Spleen (tissue), 11 donors: ENCODE measurements at regions not wholly inside any gene's neighbourhood (a gene's known extent, or its start where the extent isn't known, plus 50 kb on each side); places are given as distances from the start of the nearest gene placed in this dataset.
A peak's percentile ranks its signal among the peaks of the same experiment; 100 is the strongest.

Experiments used
- DNase-seq: peaks from one replicate; pipeline ENCODE4 v3.0.0-alpha.2; 2020
- H3K27ac ChIP-seq, 8 donors: fragments of 200-600 bp; sonication (generic) in 7 of 8; 1 replicate in 4 of 8; 2 replicates in 4 of 8; pipeline versions ENCODE4 v1.5.0 to v1.8.0; 2016 to 2021; ENCODE audit warnings: inconsistent platforms in 4 of 8, mild to moderate bottlenecking in 4 of 8, moderate library complexity in 1 of 8
- H3K27me3 ChIP-seq, 7 donors: fragments of 200-600 bp; sonication (generic) in 6 of 7; replicated peaks in 1 of 7; 1 replicate in 4 of 7; 2 replicates in 3 of 7; pipeline versions ENCODE4 v1.5.0 to v1.8.0; 2016 to 2021; ENCODE audit warnings: inconsistent platforms in 3 of 7, mild to moderate bottlenecking in 1 of 7
- H3K36me3 ChIP-seq, 6 donors: fragments of 200-600 bp; sonication (generic) in 5 of 6; 1 replicate in 4 of 6; 2 replicates in 2 of 6; pipeline versions ENCODE4 v1.5.0 to v1.8.0; 2016 to 2021; ENCODE audit warnings: inconsistent platforms in 2 of 6
- H3K4me1 ChIP-seq, 6 donors: fragments of 200-600 bp; sonication (generic) in 5 of 6; 1 replicate in 3 of 6; 2 replicates in 3 of 6; pipeline versions ENCODE4 v1.5.0 to v1.8.0; 2016 to 2021; ENCODE audit warnings: inconsistent platforms in 3 of 6
- H3K4me3 ChIP-seq, 8 donors: fragments of 200-600 bp; sonication (generic) in 7 of 8; 1 replicate in 4 of 8; 2 replicates in 4 of 8; pipeline versions ENCODE4 v1.5.0 to v1.8.0; 2016 to 2021; ENCODE audit warnings: inconsistent platforms in 4 of 8, mild to moderate bottlenecking in 4 of 8, moderate library complexity in 2 of 8
- H3K9me3 ChIP-seq, 8 donors: fragments of 200-600 bp; sonication (generic) in 7 of 8; 1 replicate in 4 of 8; 2 replicates in 4 of 8; pipeline versions ENCODE4 v1.5.0 to v1.8.0; 2016 to 2021; ENCODE audit warnings: inconsistent platforms in 4 of 8
- CTCF ChIP-seq, 11 experiments: fragments of 200-600 bp in 7 of 11; fragments of 450-650 bp in 4 of 11; sonication (generic) in 4 of 11; IDR thresholded peaks in 8 of 11; conservative IDR thresholded peaks in 3 of 11; 1 replicate in 7 of 11; 2 replicates in 4 of 11; pipeline versions ENCODE4 v1.4.0 to v1.8.0; 2016 to 2021; ENCODE audit warnings: antibody characterized with exemption in 11 of 11, inconsistent platforms in 4 of 11, mild to moderate bottlenecking in 1 of 11
- POLR2A ChIP-seq, 3 donors: fragments of 450-650 bp; IDR thresholded peaks; one replicate each; pipeline ENCODE4 v1.5.1; 2017; ENCODE audit warnings: antibody characterized with exemption in 3 of 3, mild to moderate bottlenecking in 1 of 3
- POLR2AphosphoS5 ChIP-seq, 3 donors: sonication (generic); formaldehyde crosslinking; IDR thresholded peaks; one replicate each; pipeline ENCODE4 v1.5.1; 2017; ENCODE audit warnings: antibody characterized with exemption in 3 of 3
- WGBS, 5 donors: extraction: QIAGEN DNeasy Blood & Tissue Kit in 3 of 5; methylation state at CpG; one replicate each; pipeline versions ENCODE4 v1.1.5 to v1.1.7; 2013 to 2018; 5-methylcytosine and 5-hydroxymethylcytosine counted together
- intact Hi-C: fragments of 100-400 bp; cut with DNase I; formaldehyde crosslinking; loops from one replicate; pipeline ENCODE4 v1.15.0; 2023; ENCODE audit warnings: low total_unique reads
- donor health status: healthy with polysubstance abuse.
- donor health status: DM: no; HTN: no; CAD: no; lungs with moderate emphysema.
- donor health status: DM: no; HTN: no; CAD: no.
- donor health status: Bipolar disorder and iron deficiency.
- donor health status: healthy.
- donor health status: DM: no; HTN: no; CAD: no.
- donor health status: DM: yes; HTN: yes; CAD: no.

- no peak overlapping the region for H3K4me3 ChIP-seq
- no peaks in the 10 kb centered on the region for H3K27me3 ChIP-seq
- no peaks in the 10 kb centered on the region for H3K9me3 ChIP-seq
- DNase-seq = no peak
- H3K36me3 ChIP-seq = no peaks in the 10 kb centered on the region
- H3K27ac ChIP-seq = no peak overlapping the region
- 81 to 86% (median 85%) methylated on average over 7 of the region's 7 CpGs for WGBS, 5 donors
- TF ChIP-seq CTCF (IDR thresholded peaks at IDR 0.05 in 8 of 11, conservative IDR thresholded peaks at IDR 0.05 in 3 of 11) = no peak
- no peak for TF ChIP-seq POLR2A (IDR thresholded peaks at IDR 0.05)
- TF ChIP-seq POLR2AphosphoS5 (IDR thresholded peaks at IDR 0.05) = no peak
- peaks cover 0 to 12% (median 0%) of the 10 kb centered on the region in 6 donors for H3K4me1 ChIP-seq
- intact Hi-C loops = no loop called here
Observed at GRCh38 chr6:106792536-106793236, 163.3 kb downstream of the QRSL1 start.

GRCh38 chr6:106790935-106791334 lies 161.6 kb downstream of the QRSL1 start:
- H3K27me3 ChIP-seq = no peaks in the 10 kb centered on the region
- 76 to 91% (median 79%) methylated on average over 8 of the region's 8 CpGs for WGBS, 5 donors
- H3K27ac ChIP-seq = no peak overlapping the region
- H3K4me1 ChIP-seq = peaks cover 0 to 12% (median 0%) of the 10 kb centered on the region in 6 donors
- intact Hi-C loops = no loop called here
- H3K36me3 ChIP-seq = no peaks in the 10 kb centered on the region
- DNase-seq = no peak
- TF ChIP-seq POLR2AphosphoS5 (IDR thresholded peaks at IDR 0.05) (no peak), POLR2A (IDR thresholded peaks at IDR 0.05) (no peak), CTCF (IDR thresholded peaks at IDR 0.05 in 8 of 11, conservative IDR thresholded peaks at IDR 0.05 in 3 of 11) (no peak)
- no peak overlapping the region for H3K4me3 ChIP-seq
- no peaks in the 10 kb centered on the region for H3K9me3 ChIP-seq

GRCh38 chr6:106790149-106790770 lies 160.9 kb downstream of the QRSL1 start:
- no peaks in the 10 kb centered on the region for H3K9me3 ChIP-seq
- no peaks in the 10 kb centered on the region for H3K27me3 ChIP-seq
- intact Hi-C loops = no loop called here
- H3K27ac ChIP-seq = peak overlapping the region in 2 of 8 donors; percentile 28 to 29
- no peak overlapping the region for H3K4me3 ChIP-seq
- TF ChIP-seq POLR2AphosphoS5 (IDR thresholded peaks at IDR 0.05) (no peak), POLR2A (IDR thresholded peaks at IDR 0.05) (no peak), CTCF (IDR thresholded peaks at IDR 0.05 in 8 of 11, conservative IDR thresholded peaks at IDR 0.05 in 3 of 11) (no peak)
- no peaks in the 10 kb centered on the region for H3K36me3 ChIP-seq
- no peak for DNase-seq
- peaks cover 0 to 12% (median 0%) of the 10 kb centered on the region in 6 donors for H3K4me1 ChIP-seq
- 85 to 95% (median 88%) methylated on average over 8 of the region's 8 CpGs for WGBS, 5 donors

- Histone ChIP-seq H3K27me3 (no peaks in the 10 kb centered on the region), H3K4me1 (peaks cover 0 to 12% (median 0%) of the 10 kb centered on the region in 6 donors), H3K9me3 (no peaks in the 10 kb centered on the region), H3K4me3 (no peak overlapping the region), H3K36me3 (no peaks in the 10 kb centered on the region), H3K27ac (peak overlapping the region in 2 of 8 donors; percentile 28 to 29)
- TF ChIP-seq CTCF (IDR thresholded peaks at IDR 0.05 in 8 of 11, conservative IDR thresholded peaks at IDR 0.05 in 3 of 11) (no peak), POLR2A (IDR thresholded peaks at IDR 0.05) (no peak), POLR2AphosphoS5 (IDR thresholded peaks at IDR 0.05) (no peak)
- WGBS, 5 donors = 73 to 78% (median 76%) methylated on average over 3 of the region's 3 CpGs
- intact Hi-C loops = no loop called here
- no peak for DNase-seq
Observed at GRCh38 chr6:106789428-106790148, 160.2 kb downstream of the QRSL1 start.
